Tongue (tissue), 1 donor: ENCODE measurements at regions not wholly inside any gene's neighbourhood (a gene's known extent, or its start where the extent isn't known, plus 50 kb on each side); places are given as distances from the start of the nearest gene placed in this dataset.
"Not testable (repeated sequence)": the region's sequence is repeated elsewhere in the genome, so short reads cannot be mapped to it uniquely, and the experiment has no call there.

Experiments used
- DNase-seq: peaks from one replicate; pipeline ENCODE4 v3.0.0-alpha.2; 2015

DNA sequence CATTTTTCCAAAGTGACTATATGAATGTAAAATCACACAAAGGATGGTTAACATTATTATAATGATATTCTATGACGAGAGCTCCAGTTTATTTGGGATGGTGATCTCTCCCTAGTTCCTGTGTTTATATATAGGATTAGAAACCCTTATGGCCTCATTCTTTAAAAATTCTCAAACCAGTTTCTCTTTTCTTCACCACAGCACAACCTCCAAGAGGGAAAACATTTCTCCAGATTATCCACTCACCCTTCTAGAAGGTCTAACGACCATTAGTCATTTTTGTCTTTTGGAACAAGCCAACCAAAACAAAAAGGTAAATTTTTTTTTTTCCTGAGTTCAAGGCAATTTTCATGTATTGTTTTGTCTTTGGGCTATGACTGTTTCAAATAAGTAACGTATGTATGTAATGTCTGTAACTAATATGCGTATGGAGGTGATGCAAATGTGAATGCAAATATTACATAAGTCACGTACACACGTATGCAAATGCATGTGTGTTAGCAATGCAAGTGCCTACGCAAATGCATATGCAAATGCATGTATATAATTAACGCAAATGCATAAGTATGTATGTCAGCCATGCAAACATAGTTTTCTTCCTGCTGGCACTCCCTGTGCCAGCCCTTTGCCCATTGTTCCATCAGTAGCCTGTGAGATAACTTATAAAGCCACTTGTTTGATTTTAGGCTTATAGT is 72.5 kb upstream of the MORC3 start:
- peak; percentile 17 for DNase-seq

DNA sequence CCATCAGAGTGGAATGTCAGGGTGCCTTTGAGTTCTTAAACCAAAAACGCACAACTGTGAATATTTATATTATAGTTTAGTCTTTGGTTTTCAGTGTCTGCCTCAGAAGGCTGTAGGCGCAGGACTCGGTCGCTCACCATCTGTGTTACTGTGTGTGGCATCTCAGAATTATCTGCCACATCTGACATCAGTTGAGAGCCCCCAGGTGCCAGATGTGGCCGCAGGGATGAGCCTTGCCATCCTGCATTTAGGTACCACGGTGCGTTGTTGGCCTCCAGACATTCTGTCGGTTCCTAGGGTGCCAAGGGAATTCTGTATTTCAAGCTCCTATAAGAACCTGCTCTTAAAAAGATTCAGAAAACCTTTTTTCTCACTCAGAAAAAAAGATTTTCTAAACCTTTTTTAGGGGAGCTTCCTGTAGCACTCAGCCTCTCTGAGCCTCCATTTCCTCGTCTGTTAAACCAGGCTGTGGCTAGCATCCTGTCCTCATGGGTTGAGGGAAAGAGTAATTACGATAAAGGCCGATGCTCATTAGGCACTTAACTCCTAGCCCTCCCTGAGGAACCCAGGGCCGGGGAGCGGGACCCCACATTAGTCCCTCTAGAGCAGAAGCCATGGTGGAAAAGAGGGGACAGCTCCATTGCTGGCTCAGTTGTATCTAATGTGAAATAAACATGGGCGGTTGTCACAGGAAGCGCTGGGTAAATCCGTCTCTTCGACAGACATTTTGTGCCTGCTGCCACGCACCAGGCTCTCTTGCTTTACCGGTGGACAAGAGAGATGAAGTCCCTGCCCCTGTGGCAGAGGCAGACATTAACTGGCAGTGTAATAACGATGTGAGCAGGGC is 70.2 kb upstream of the MORC3 start:
- DNase-seq = no peak

DNA sequence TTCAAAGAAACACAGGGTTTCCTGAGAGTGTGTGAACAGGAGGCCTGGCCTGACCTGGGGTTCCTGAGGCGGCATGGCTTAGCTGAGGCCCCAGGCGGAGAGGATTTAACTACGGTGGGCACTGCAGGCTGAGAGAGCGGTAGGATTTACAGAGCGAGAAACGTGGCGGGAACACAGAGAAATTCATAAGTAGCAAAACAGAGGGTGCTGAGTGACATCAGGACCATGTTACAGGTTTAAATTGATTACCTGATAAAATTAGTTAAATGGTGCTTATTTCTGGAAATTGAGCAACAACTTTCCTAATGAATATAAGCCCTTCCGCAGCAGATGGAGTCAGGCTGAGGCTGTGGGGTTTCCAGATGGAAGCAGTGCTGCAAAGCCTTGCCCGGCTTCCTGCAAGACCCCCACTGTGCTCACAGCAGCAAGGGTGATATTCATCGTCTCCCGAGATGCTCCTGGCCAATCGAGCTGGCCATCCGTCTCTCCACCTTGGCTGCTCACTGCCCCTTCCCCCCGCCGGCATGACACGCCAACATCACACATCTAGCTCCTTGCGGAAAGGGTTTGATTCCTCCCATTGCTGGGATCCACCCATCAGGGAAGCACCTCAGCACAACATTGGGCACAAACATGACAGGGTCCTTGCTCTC is 69.4 kb upstream of the MORC3 start:
- no peak for DNase-seq

- no peak for DNase-seq
These were observed 65.7 kb upstream of the MORC3 start for GRCh38 chr21:36254106-36254941.

DNA sequence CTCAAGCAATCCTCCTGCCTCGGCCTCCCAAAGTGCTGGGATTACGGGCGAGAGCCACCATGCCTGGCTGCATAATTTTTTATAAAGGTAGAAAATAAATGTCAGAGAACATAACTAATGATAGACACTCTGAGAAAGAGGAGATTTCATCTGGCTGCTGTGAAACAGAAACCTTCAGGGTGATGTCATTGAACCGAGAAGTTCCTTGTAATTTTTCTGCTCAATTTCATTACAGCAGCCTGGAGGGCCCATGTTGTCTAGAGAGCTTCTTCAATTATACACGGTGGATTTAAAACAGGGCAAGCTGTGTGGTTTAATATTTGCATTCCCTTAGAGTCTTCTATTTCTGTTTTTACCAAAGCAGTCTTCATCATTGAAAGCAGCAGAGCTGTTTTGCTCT is 64.3 kb upstream of the MORC3 start:
- DNase-seq = peak; percentile 57

GRCh38 chr21:36257657-36258056 is 62.3 kb upstream of the MORC3 start:
- no peak for DNase-seq

- peak; percentile 91 for DNase-seq
These were observed 59.8 kb upstream of the MORC3 start for GRCh38 chr21:36260030-36260787.

GRCh38 chr21:36260802-36261201 is 59.2 kb upstream of the MORC3 start:
- no peak for DNase-seq

DNA sequence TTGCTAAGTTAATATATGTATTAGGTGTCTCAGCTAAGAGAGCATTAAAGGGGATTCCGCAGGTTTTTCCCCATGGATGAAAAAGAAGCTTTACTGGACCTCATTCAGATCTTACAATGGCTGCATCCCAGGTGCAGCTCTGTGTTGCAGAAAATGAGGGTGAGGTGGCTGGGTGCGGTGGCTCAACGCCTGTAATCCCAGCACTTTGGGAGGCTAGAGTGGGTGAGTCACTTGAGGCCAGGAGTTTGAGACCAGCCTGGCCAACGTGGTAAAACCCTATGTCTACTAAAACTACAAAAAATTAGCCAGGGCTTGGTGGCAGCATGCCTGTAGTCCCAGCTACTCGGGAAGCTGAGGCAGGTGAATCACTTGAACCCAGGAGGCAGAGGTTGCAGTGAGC is 58.5 kb upstream of the MORC3 start:
- DNase-seq = no peak

GRCh38 chr21:36263797-36264196 is 56.2 kb upstream of the MORC3 start:
- DNase-seq = no peak

DNA sequence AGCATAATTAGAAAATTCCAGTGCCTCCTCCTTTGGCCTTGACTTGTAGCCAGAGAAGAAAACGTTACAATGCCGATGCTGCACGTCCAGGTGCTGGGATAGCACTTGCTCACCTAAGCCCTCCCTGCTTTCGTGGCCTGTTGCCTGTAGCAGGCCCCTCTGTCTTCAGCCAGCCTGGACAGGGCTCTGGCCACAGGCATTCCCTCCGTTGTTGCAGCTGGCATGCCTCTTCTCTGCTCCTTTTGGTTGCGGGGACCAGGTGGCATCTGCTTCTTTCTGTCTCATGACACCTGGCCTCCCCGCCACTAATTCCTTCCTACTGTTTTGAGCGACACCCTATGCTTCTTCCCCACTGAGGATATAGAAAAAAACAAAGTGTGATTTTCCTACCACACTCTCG is 54.6 kb upstream of the MORC3 start:
- no peak for DNase-seq

DNA sequence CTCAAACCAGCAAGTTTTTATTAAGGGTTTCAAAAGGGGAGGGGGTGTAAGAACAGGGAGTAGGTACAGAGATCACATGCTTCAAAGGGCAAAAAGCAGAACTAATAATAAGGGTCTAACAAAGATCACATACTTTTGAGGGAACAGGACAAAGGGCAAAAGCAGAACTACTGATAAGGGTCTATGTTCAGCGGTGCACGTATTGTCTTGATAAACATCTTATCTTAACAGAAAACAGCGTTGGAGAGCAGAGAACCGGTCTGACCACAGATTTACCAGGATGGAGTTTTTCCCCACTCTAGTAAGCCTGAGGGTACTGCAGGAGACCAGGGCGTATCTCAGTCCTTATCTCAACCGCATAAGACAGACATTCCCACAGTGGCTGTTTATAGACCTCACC is 52.2 kb upstream of the MORC3 start:
- DNase-seq = not testable (repeated sequence)

GRCh38 chr21:36268264-36268663 is 51.7 kb upstream of the MORC3 start:
- not testable (repeated sequence) for DNase-seq
